ENCODE measurements at regions not wholly inside any gene's neighbourhood (a gene's known extent, or its start where the extent isn't known, plus 50 kb on each side); places are given as distances from the start of the nearest gene placed in this dataset.

- no peak overlapping the region for H2BK12ac ChIP-seq (ENCODE audit: low read length in 2 of 2)
- H3K79me1 ChIP-seq (replicated peaks; ENCODE audit: low read length, poor library complexity, severe bottlenecking), result no peaks in the 10 kb centered on the region
- no peaks in the 10 kb centered on the region for H3K36me3 ChIP-seq (ENCODE audit: control insufficient read depth in 1 of 2, insufficient read depth in 2 of 2, low read depth in 1 of 2, low read length in 2 of 2)
- H3K14ac ChIP-seq (ENCODE audit: low read length in 2 of 2), result no peak overlapping the region
- no peak overlapping the region for H2AFZ ChIP-seq (ENCODE audit: low read depth, low read length)
- no peak overlapping the region for H2AK5ac ChIP-seq (ENCODE audit: low read length, severe bottlenecking)
- no peak overlapping the region for H3K4ac ChIP-seq (ENCODE audit: low read depth in 1 of 2, low read length in 2 of 2)
- no peak for DNase-seq
- H3K27me3 ChIP-seq (ENCODE audit: control insufficient read depth in 1 of 2, insufficient read depth in 1 of 2, low read length in 2 of 2), result no peaks in the 10 kb centered on the region
- H3K9ac ChIP-seq (ENCODE audit: low read length), result no peak overlapping the region
- no peak overlapping the region for H3K4me2 ChIP-seq (ENCODE audit: low read length, poor library complexity, severe bottlenecking)
- no peak overlapping the region for H3K23ac ChIP-seq (ENCODE audit: low read length in 2 of 2)
- H2BK15ac ChIP-seq (ENCODE audit: low read depth, poor library complexity, severe bottlenecking), result no peak overlapping the region
- no peak overlapping the region for H2BK5ac ChIP-seq (ENCODE audit: low read depth, low read length, poor library complexity, severe bottlenecking)
- no peak overlapping the region for H4K91ac ChIP-seq (ENCODE audit: low read length)
- no peak overlapping the region for H3K27ac ChIP-seq (ENCODE audit: low read length, poor library complexity, severe bottlenecking)
- no peaks in the 10 kb centered on the region for H3K4me1 ChIP-seq (ENCODE audit: control insufficient read depth, insufficient read depth, low read depth, low read length)
- H4K8ac ChIP-seq (ENCODE audit: low read length), result no peak overlapping the region
- H3K9me3 ChIP-seq (ENCODE audit: control insufficient read depth, low read length), result peaks cover 28% of the 10 kb centered on the region
- 85% methylated on average over 4 of the region's 7 CpGs for WGBS
- H3K18ac ChIP-seq (ENCODE audit: low read depth in 1 of 2, low read length in 2 of 2), result no peak overlapping the region
- H2BK120ac ChIP-seq (ENCODE audit: low read depth, low read length), result no peak overlapping the region
- no peak overlapping the region for H3K4me3 ChIP-seq (ENCODE audit: insufficient read depth in 1 of 2, low read depth in 1 of 2, low read length in 2 of 2)
These were observed 1737.7 kb upstream of the WWC1 start for GRCh38 chr5:166553778-166554177.

DNA sequence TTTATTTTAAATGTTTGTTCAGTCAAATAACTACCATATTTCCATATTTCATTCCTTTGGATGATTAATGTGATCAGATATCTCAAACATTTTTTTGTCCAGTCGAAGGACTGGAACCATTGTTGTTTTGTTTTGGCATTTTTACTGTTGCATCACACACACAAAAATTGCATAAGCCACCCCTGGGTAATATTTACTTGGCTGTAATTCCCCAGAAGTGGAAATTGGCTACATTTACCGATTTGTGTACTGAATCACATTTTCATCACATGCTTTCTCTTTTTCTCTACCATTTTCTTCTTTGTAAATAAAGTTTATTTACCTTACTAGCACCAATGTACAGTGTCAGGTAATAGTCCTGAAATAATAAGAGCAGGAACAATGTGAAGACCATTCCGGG lies 1729.7 kb upstream of the WWC1 start:
- Histone ChIP-seq H3K4me2 (ENCODE audit: low read length, poor library complexity, severe bottlenecking) (no peak overlapping the region), H3K18ac (ENCODE audit: low read depth in 1 of 2, low read length in 2 of 2) (no peak overlapping the region), H3K9me3 (ENCODE audit: control insufficient read depth, low read length) (peaks cover 46% of the 10 kb centered on the region), H2BK5ac (ENCODE audit: low read depth, low read length, poor library complexity, severe bottlenecking) (no peak overlapping the region), H2AFZ (ENCODE audit: low read depth, low read length) (no peak overlapping the region), H3K4me3 (ENCODE audit: insufficient read depth in 1 of 2, low read depth in 1 of 2, low read length in 2 of 2) (no peak overlapping the region), H3K36me3 (ENCODE audit: control insufficient read depth in 1 of 2, insufficient read depth in 2 of 2, low read depth in 1 of 2, low read length in 2 of 2) (no peaks in the 10 kb centered on the region), H3K4ac (ENCODE audit: low read depth in 1 of 2, low read length in 2 of 2) (no peak overlapping the region), H2BK120ac (ENCODE audit: low read depth, low read length) (no peak overlapping the region), H2BK12ac (ENCODE audit: low read length in 2 of 2) (no peak overlapping the region), H3K23ac (ENCODE audit: low read length in 2 of 2) (no peak overlapping the region), H3K14ac (ENCODE audit: low read length in 2 of 2) (no peak overlapping the region), H4K8ac (ENCODE audit: low read length) (no peak overlapping the region), H2AK5ac (ENCODE audit: low read length, severe bottlenecking) (no peak overlapping the region), H3K27me3 (ENCODE audit: control insufficient read depth in 1 of 2, insufficient read depth in 1 of 2, low read length in 2 of 2) (no peaks in the 10 kb centered on the region), H3K9ac (ENCODE audit: low read length) (no peak overlapping the region), H3K27ac (ENCODE audit: low read length, poor library complexity, severe bottlenecking) (no peak overlapping the region), H3K79me1 (replicated peaks; ENCODE audit: low read length, poor library complexity, severe bottlenecking) (no peaks in the 10 kb centered on the region), H2BK15ac (ENCODE audit: low read depth, poor library complexity, severe bottlenecking) (no peak overlapping the region), H3K4me1 (ENCODE audit: control insufficient read depth, insufficient read depth, low read depth, low read length) (no peaks in the 10 kb centered on the region), H4K91ac (ENCODE audit: low read length) (no peak overlapping the region)
- 82% methylated on average over 2 of the region's 3 CpGs for WGBS
- DNase-seq, result no peak

DNA sequence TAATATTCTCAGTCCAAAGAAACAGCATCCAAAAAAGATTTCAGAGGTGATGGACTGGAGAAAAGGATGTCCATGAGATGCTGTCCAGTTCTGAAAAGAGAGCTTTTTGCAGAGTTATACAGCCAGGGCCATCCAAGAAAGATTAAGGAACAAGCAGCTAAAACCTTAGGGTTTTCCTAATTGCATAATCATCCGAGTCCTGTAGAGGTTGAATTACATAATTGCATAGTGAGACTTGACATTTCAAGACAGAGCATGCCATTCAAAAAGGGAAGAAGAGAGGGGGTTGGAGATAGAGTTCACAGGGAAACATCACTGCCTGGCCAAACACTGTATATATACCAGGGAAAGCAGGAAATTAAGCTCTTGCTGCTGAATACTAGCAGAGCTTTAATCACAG lies 1729.2 kb upstream of the WWC1 start:
- Histone ChIP-seq H2BK5ac (ENCODE audit: low read depth, low read length, poor library complexity, severe bottlenecking) (no peak overlapping the region), H3K18ac (ENCODE audit: low read depth in 1 of 2, low read length in 2 of 2) (peak overlapping the region in 1 of 2 experiments; percentile 12), H2BK120ac (ENCODE audit: low read depth, low read length) (no peak overlapping the region), H3K4ac (ENCODE audit: low read depth in 1 of 2, low read length in 2 of 2) (no peak overlapping the region), H3K9ac (ENCODE audit: low read length) (no peak overlapping the region), H3K27me3 (ENCODE audit: control insufficient read depth in 1 of 2, insufficient read depth in 1 of 2, low read length in 2 of 2) (no peaks in the 10 kb centered on the region), H2BK15ac (ENCODE audit: low read depth, poor library complexity, severe bottlenecking) (no peak overlapping the region), H3K14ac (ENCODE audit: low read length in 2 of 2) (no peak overlapping the region), H3K4me2 (ENCODE audit: low read length, poor library complexity, severe bottlenecking) (no peak overlapping the region), H2BK12ac (ENCODE audit: low read length in 2 of 2) (no peak overlapping the region), H2AK5ac (ENCODE audit: low read length, severe bottlenecking) (no peak overlapping the region), H3K36me3 (ENCODE audit: control insufficient read depth in 1 of 2, insufficient read depth in 2 of 2, low read depth in 1 of 2, low read length in 2 of 2) (no peaks in the 10 kb centered on the region), H3K27ac (ENCODE audit: low read length, poor library complexity, severe bottlenecking) (no peak overlapping the region), H3K23ac (ENCODE audit: low read length in 2 of 2) (no peak overlapping the region), H3K79me1 (replicated peaks; ENCODE audit: low read length, poor library complexity, severe bottlenecking) (no peaks in the 10 kb centered on the region), H2AFZ (ENCODE audit: low read depth, low read length) (no peak overlapping the region), H4K8ac (ENCODE audit: low read length) (no peak overlapping the region), H3K4me3 (ENCODE audit: insufficient read depth in 1 of 2, low read depth in 1 of 2, low read length in 2 of 2) (no peak overlapping the region), H4K91ac (ENCODE audit: low read length) (no peak overlapping the region), H3K9me3 (ENCODE audit: control insufficient read depth, low read length) (peaks cover 43% of the 10 kb centered on the region), H3K4me1 (ENCODE audit: control insufficient read depth, insufficient read depth, low read depth, low read length) (no peaks in the 10 kb centered on the region)
- peak; percentile 10 for DNase-seq
- whole genome bisulfite sequencing, result 67% methylated on average over 1 of the region's 1 CpG

DNA sequence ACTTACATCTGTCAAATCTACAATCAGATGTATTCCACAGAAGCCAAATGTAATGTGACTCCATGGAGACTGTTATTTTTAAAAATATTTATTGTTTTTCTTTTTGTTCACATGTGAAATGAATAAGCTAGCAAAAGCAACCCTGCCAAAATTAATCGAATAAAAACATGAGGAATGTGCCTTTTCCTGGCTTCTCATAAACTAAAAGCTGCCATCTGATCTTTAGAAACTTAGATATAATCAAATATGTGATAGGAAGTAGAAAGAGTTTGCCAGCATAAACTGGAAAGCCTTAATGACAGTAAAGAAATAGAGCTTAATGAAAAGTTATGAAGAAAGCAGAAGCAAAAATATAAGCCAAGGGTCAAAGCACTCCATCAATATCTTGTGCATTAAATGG lies 1724.7 kb upstream of the WWC1 start:
- Histone ChIP-seq H2AFZ (ENCODE audit: low read depth, low read length) (no peak overlapping the region), H3K79me1 (replicated peaks; ENCODE audit: low read length, poor library complexity, severe bottlenecking) (no peaks in the 10 kb centered on the region), H3K9me3 (ENCODE audit: control insufficient read depth, low read length) (peaks cover 14% of the 10 kb centered on the region), H3K4me2 (ENCODE audit: low read length, poor library complexity, severe bottlenecking) (no peak overlapping the region), H3K23ac (ENCODE audit: low read length in 2 of 2) (no peak overlapping the region), H3K4ac (ENCODE audit: low read depth in 1 of 2, low read length in 2 of 2) (no peak overlapping the region), H3K4me3 (ENCODE audit: insufficient read depth in 1 of 2, low read depth in 1 of 2, low read length in 2 of 2) (no peak overlapping the region), H2BK15ac (ENCODE audit: low read depth, poor library complexity, severe bottlenecking) (no peak overlapping the region), H2BK5ac (ENCODE audit: low read depth, low read length, poor library complexity, severe bottlenecking) (no peak overlapping the region), H4K8ac (ENCODE audit: low read length) (no peak overlapping the region), H3K27me3 (ENCODE audit: control insufficient read depth in 1 of 2, insufficient read depth in 1 of 2, low read length in 2 of 2) (no peaks in the 10 kb centered on the region), H3K4me1 (ENCODE audit: control insufficient read depth, insufficient read depth, low read depth, low read length) (no peaks in the 10 kb centered on the region), H2BK120ac (ENCODE audit: low read depth, low read length) (no peak overlapping the region), H2BK12ac (ENCODE audit: low read length in 2 of 2) (no peak overlapping the region), H3K27ac (ENCODE audit: low read length, poor library complexity, severe bottlenecking) (no peak overlapping the region), H2AK5ac (ENCODE audit: low read length, severe bottlenecking) (no peak overlapping the region), H3K18ac (ENCODE audit: low read depth in 1 of 2, low read length in 2 of 2) (no peak overlapping the region), H3K14ac (ENCODE audit: low read length in 2 of 2) (no peak overlapping the region), H3K36me3 (ENCODE audit: control insufficient read depth in 1 of 2, insufficient read depth in 2 of 2, low read depth in 1 of 2, low read length in 2 of 2) (no peaks in the 10 kb centered on the region), H3K9ac (ENCODE audit: low read length) (no peak overlapping the region), H4K91ac (ENCODE audit: low read length) (no peak overlapping the region)
- DNase-seq, result no peak
- no CpG with 5 or more reads among the region's 1 CpG for WGBS
